ENCODE measurements at regions not wholly inside any gene's neighbourhood (a gene's known extent, or its start where the extent isn't known, plus 50 kb on each side); places are given as distances from the start of the nearest gene placed in this dataset.

DNA sequence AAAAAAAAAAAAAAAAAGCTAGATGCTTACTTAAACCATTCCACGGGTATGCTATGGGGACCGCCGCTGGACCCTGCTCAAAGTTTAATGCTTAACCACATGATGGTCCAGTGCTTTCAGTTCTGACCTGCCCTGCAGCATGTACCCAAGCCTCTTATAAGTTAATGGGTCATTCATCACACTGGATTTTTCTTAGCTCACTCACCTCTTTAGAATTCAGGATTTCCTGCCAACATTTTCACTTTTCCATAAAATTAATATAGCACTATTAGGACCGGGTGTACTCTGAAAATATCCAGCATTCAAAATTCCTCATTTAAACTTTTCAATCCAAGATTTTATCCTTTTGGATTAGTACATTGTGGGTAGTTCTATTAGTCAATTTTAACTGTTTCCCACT is 140.8 kb downstream of the ALDH8A1 start:
- TF ChIP-seq, protein P1, sequence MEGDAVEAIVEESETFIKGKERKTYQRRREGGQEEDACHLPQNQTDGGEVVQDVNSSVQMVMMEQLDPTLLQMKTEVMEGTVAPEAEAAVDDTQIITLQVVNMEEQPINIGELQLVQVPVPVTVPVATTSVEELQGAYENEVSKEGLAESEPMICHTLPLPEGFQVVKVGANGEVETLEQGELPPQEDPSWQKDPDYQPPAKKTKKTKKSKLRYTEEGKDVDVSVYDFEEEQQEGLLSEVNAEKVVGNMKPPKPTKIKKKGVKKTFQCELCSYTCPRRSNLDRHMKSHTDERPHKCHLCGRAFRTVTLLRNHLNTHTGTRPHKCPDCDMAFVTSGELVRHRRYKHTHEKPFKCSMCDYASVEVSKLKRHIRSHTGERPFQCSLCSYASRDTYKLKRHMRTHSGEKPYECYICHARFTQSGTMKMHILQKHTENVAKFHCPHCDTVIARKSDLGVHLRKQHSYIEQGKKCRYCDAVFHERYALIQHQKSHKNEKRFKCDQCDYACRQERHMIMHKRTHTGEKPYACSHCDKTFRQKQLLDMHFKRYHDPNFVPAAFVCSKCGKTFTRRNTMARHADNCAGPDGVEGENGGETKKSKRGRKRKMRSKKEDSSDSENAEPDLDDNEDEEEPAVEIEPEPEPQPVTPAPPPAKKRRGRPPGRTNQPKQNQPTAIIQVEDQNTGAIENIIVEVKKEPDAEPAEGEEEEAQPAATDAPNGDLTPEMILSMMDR (IDR thresholded peaks at IDR 0.05; ENCODE audit: low read depth, low read length, poor library complexity, severe bottlenecking) = no peak
- TF ChIP-seq EZH2phosphoT487 (IDR thresholded peaks at IDR 0.05; ENCODE audit: borderline replicate concordance, low read length) = no peak

Data from DOHH2 (cell line).